Smooth muscle cell (in vitro differentiated cells): ENCODE measurements at regions not wholly inside any gene's neighbourhood (a gene's known extent, or its start where the extent isn't known, plus 50 kb on each side); places are given as distances from the start of the nearest gene placed in this dataset.

ENCODE experiments used
- DNase-seq: peaks from one replicate; lab custom pipeline; 2025; ENCODE audit not compliant: unreplicated experiment; lab: John Stamatoyannopoulos, UW
- H2AFZ ChIP-seq: fragments of 200-600 bp; sonication (generic); 2 replicates; pipeline ENCODE4 v1.6.0; 2016; ENCODE audit warnings: antibody characterized with exemption, low read depth, mild to moderate bottlenecking
- H3F3A ChIP-seq: fragments of 200-600 bp; sonication (generic); 2 replicates; pipeline ENCODE4 v1.6.0; 2017; ENCODE audit warnings: antibody characterized with exemption, low read depth
- H3K27ac ChIP-seq: fragments of 200-600 bp; sonication (generic); 2 replicates; pipeline ENCODE4 v1.5.1; 2016; ENCODE audit warnings: low read depth, mild to moderate bottlenecking
- H3K27me3 ChIP-seq: fragments of 200-600 bp; sonication (generic); 2 replicates; pipeline ENCODE4 v1.6.1; 2016; ENCODE audit warnings: low read depth, mild to moderate bottlenecking
- H3K36me3 ChIP-seq: fragments of 200-600 bp; sonication (generic); 2 replicates; pipeline ENCODE4 v1.5.1; 2016; ENCODE audit warnings: low read depth
- H3K4me1 ChIP-seq: fragments of 200-600 bp; sonication (generic); 2 replicates; pipeline ENCODE4 v1.5.1; 2016; ENCODE audit warnings: low read depth
- H3K4me2 ChIP-seq: fragments of 200-600 bp; sonication (generic); 2 replicates; pipeline ENCODE4 v1.6.0; 2016; ENCODE audit warnings: mild to moderate bottlenecking
- H3K4me3 ChIP-seq: fragments of 200-600 bp; sonication (generic); 2 replicates; pipeline ENCODE4 v1.5.1; 2016; ENCODE audit warnings: mild to moderate bottlenecking
- H3K79me2 ChIP-seq: fragments of 200-600 bp; sonication (generic); 2 replicates; pipeline ENCODE4 v1.6.0; 2016; ENCODE audit warnings: low read depth, mild to moderate bottlenecking
- H3K9ac ChIP-seq: fragments of 200-600 bp; sonication (generic); 2 replicates; pipeline ENCODE4 v1.6.0; 2016; ENCODE audit warnings: low read depth
- H3K9me3 ChIP-seq: fragments of 200-600 bp; sonication (generic); replicated peaks from 2 replicates; pipeline ENCODE4 v1.5.1; 2016; ENCODE audit warnings: low read depth
- H4K20me1 ChIP-seq: fragments of 200-600 bp; sonication (generic); 2 replicates; pipeline ENCODE4 v1.6.0; 2016; ENCODE audit warnings: low read depth
- WGBS: methylation state at CpG from one replicate; pipeline ENCODE4 v1.1.7; 2016; ENCODE audit warnings: low lambda C conversion rate; 5-methylcytosine and 5-hydroxymethylcytosine counted together
- TF ChIP-seq, protein P1 (sequence below): fragments of 200-600 bp; sonication (generic); IDR thresholded peaks from 2 replicates; pipeline ENCODE4 v1.5.1; 2017; ENCODE audit warnings: borderline replicate concordance, mild to moderate bottlenecking, antibody characterized with exemption; ENCODE audit not compliant: insufficient read depth, poor library complexity, severe bottlenecking

DNA sequence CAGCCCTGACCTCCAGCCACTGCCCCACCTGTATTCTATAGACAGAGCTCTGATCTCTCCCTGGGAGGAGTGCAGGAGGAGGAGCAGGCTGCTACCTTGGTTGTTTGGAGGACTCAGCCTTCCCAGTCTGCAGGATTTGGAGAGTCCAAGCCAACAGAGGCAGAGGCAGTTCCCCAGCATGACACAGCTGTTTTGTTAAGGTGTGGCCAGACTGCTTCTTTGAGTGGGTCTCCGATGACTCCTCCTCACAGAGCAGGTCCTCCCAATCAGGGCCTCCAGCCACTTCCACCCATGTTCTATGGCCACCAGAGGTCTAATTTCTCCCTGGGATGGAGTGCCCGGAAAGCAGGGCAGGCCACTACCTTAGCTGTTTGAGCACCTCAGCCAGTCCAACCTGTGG is 203.5 kb downstream of the HACE1 start:
- H3K9ac ChIP-seq: no peak overlapping the region
- no peaks in the 10 kb centered on the region for H4K20me1 ChIP-seq
- WGBS: 87% methylated on average over 2 of the region's 2 CpGs
- no peaks in the 10 kb centered on the region for H3K9me3 ChIP-seq
- no peak overlapping the region for H3K4me3 ChIP-seq
- no peaks in the 10 kb centered on the region for H3K36me3 ChIP-seq
- TF ChIP-seq, protein P1, sequence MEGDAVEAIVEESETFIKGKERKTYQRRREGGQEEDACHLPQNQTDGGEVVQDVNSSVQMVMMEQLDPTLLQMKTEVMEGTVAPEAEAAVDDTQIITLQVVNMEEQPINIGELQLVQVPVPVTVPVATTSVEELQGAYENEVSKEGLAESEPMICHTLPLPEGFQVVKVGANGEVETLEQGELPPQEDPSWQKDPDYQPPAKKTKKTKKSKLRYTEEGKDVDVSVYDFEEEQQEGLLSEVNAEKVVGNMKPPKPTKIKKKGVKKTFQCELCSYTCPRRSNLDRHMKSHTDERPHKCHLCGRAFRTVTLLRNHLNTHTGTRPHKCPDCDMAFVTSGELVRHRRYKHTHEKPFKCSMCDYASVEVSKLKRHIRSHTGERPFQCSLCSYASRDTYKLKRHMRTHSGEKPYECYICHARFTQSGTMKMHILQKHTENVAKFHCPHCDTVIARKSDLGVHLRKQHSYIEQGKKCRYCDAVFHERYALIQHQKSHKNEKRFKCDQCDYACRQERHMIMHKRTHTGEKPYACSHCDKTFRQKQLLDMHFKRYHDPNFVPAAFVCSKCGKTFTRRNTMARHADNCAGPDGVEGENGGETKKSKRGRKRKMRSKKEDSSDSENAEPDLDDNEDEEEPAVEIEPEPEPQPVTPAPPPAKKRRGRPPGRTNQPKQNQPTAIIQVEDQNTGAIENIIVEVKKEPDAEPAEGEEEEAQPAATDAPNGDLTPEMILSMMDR: no peak
- H3K79me2 ChIP-seq: no peaks in the 10 kb centered on the region
- H3F3A ChIP-seq: no peaks in the 10 kb centered on the region
- H3K27me3 ChIP-seq: no peaks in the 10 kb centered on the region
- no peaks in the 10 kb centered on the region for H3K4me1 ChIP-seq
- no peak for DNase-seq
- no peak overlapping the region for H2AFZ ChIP-seq
- H3K27ac ChIP-seq: no peak overlapping the region
- no peak overlapping the region for H3K4me2 ChIP-seq

DNA sequence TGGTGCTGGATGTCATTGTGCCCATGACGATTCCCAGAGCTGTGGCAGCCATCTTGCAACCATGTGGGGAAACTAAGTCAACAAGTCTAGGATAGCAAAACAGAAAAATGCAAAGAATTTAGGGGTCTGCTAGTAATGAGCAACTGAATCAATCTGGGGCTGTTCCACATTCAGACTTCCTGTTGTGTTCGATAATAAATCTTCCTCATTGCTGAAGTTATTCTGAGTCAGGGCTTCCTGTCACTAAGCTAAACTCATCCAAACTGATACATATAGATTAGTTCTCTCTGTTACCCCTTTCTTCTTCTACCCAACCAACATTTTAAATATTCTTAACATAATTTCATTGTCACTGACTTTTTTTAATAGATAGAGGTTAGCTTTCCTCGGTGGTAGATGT is 205.9 kb downstream of the HACE1 start:
- Histone ChIP-seq H3K9ac (no peak overlapping the region), H3K9me3 (no peaks in the 10 kb centered on the region)
- 84% methylated on average over 3 of the region's 3 CpGs for WGBS

DNA sequence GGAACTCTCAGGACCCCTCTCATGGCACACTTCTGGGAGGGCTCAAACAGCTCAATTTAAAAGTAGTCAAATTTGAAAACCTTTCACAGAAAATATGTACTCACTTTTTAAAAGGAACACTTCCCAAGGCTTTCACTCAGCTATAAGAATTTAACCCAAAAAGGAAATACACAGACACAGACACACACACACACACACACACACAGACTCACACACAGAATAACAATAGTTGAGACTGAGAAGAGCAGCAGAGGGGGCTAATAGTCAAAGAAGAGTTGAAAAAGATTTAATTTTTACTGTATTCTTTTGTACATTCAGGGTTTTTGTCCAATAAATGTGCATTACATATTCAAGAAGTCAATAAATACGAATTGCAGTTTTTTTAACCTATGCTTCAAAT is 211.4 kb downstream of the HACE1 start:
- Histone ChIP-seq H3K4me3 (no peak overlapping the region), H3K79me2 (no peaks in the 10 kb centered on the region), H3K9ac (no peak overlapping the region), H3K9me3 (no peaks in the 10 kb centered on the region), H3K4me1 (no peaks in the 10 kb centered on the region), H2AFZ (no peak overlapping the region), H3F3A (no peaks in the 10 kb centered on the region), H3K4me2 (no peak overlapping the region), H3K27ac (no peak overlapping the region), H4K20me1 (no peaks in the 10 kb centered on the region), H3K36me3 (no peaks in the 10 kb centered on the region), H3K27me3 (no peaks in the 10 kb centered on the region)
- 97% methylated on average over 1 of the region's 1 CpG for WGBS
- TF ChIP-seq, protein P1: no peak
- no peak for DNase-seq

More for the DNA sequence above, 205.9 kb downstream of the HACE1 start:
- no peak overlapping the region for H3K4me2 ChIP-seq
- no peaks in the 10 kb centered on the region for H4K20me1 ChIP-seq
- TF ChIP-seq, protein P1: no peak
- no peak overlapping the region for H3K4me3 ChIP-seq
- H3K27me3 ChIP-seq: no peaks in the 10 kb centered on the region
- no peaks in the 10 kb centered on the region for H3K4me1 ChIP-seq
- DNase-seq: no peak
- H3K36me3 ChIP-seq: no peaks in the 10 kb centered on the region
- H3K27ac ChIP-seq: no peak overlapping the region
- no peaks in the 10 kb centered on the region for H3K79me2 ChIP-seq
- no peaks in the 10 kb centered on the region for H3F3A ChIP-seq
- H2AFZ ChIP-seq: no peak overlapping the region

DNA sequence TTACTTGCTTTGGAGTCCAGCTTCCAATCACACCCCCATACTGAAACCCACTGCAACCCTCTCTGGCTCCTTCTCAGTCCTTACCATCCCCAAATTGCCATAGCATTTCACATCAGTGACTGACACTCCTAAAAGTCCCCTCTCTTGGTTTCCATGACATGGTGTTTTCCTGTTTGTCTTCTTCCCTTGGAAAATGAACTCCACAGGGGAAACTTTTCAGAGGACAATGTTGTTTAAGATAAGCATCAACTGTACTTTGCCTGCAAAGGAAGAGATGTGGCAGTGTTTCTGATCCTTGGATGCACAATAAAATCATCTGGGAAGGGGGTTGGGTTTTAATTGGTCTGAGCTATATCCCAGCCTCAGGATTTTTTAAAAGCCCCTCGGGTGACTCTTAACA is 214.9 kb downstream of the HACE1 start:
- Histone ChIP-seq H3K9ac (no peak overlapping the region), H3K36me3 (no peaks in the 10 kb centered on the region), H3K27ac (no peak overlapping the region), H3K9me3 (no peaks in the 10 kb centered on the region), H3K4me1 (no peaks in the 10 kb centered on the region), H3K79me2 (no peaks in the 10 kb centered on the region), H3K4me3 (no peak overlapping the region), H3K4me2 (no peak overlapping the region), H3F3A (no peaks in the 10 kb centered on the region), H2AFZ (no peak overlapping the region), H3K27me3 (no peaks in the 10 kb centered on the region), H4K20me1 (no peaks in the 10 kb centered on the region)
- WGBS: 88% methylated on average over 1 of the region's 1 CpG
- no peak for DNase-seq
- TF ChIP-seq, protein P1: no peak
